Lung (tissue), 11 donors: ENCODE measurements at regions not wholly inside any gene's neighbourhood (a gene's known extent, or its start where the extent isn't known, plus 50 kb on each side); places are given as distances from the start of the nearest gene placed in this dataset.

Experiments
- ATAC-seq: fragments of 200-7000 bp; cut with Tn5 transposase; one replicate; pipeline ENCODE4 v1.9.1; 2020; ENCODE audit warnings: moderate number of reproducible peaks; ENCODE audit not compliant: insufficient read depth, low FRiP score
- DNase-seq, 3 donors: peaks; one replicate each; pipeline ENCODE4 v3.0.0-alpha.2; 2013 to 2017
- H3K27ac ChIP-seq, 2 donors: one replicate each; pipeline ENCODE4 v1.5.1; 2013; ENCODE audit warnings: mild to moderate bottlenecking in 2 of 2, moderate library complexity in 2 of 2, control low read depth in 1 of 2, inconsistent platforms in 1 of 2, low read depth in 1 of 2, low read length in 1 of 2
- H3K27me3 ChIP-seq, 3 donors: one replicate each; pipeline ENCODE4 v1.5.1; 2013; ENCODE audit warnings: low read length in 2 of 3; ENCODE audit not compliant: control insufficient read depth in 3 of 3, insufficient read depth in 3 of 3
- H3K36me3 ChIP-seq, 4 donors: one replicate each; pipeline ENCODE4 v1.5.1; 2013; ENCODE audit warnings: low read length in 4 of 4, mild to moderate bottlenecking in 1 of 4, moderate library complexity in 1 of 4; ENCODE audit not compliant: control insufficient read depth in 4 of 4, insufficient read depth in 4 of 4
- H3K4me1 ChIP-seq, 5 donors: one replicate each; pipeline ENCODE4 v1.5.1; 2013; ENCODE audit warnings: low read length in 5 of 5, mild to moderate bottlenecking in 2 of 5, moderate library complexity in 1 of 5; ENCODE audit not compliant: control insufficient read depth in 5 of 5, insufficient read depth in 5 of 5
- H3K4me3 ChIP-seq: one replicate; pipeline ENCODE4 v1.5.1; 2013; ENCODE audit warnings: mild to moderate bottlenecking, control low read depth, moderate library complexity
- H3K9ac ChIP-seq, 2 donors: one replicate each; pipeline ENCODE4 v1.5.1; 2013; ENCODE audit warnings: low read length in 2 of 2, control low read depth in 1 of 2; ENCODE audit not compliant: insufficient read depth in 1 of 2
- H3K9me3 ChIP-seq, 4 donors: one replicate each; pipeline ENCODE4 v1.5.1; 2013; ENCODE audit warnings: low read length in 3 of 4, mild to moderate bottlenecking in 1 of 4, moderate library complexity in 1 of 4; ENCODE audit not compliant: control insufficient read depth in 4 of 4, insufficient read depth in 3 of 4
- CTCF ChIP-seq: IDR thresholded peaks from 2 replicates; pipeline ENCODE4 v1.5.1; 2012; ENCODE audit warnings: mild to moderate bottlenecking; ENCODE audit errors: control extremely low read depth, extremely low read depth
- WGBS, 2 donors: extraction: QIAGEN DNeasy Blood & Tissue Kit; methylation state at CpG; one replicate each; pipeline ENCODE4 v1.1.7; 2013; 5-methylcytosine and 5-hydroxymethylcytosine counted together
- donor health status: control.
- donor health status: control.
- donor health status: Bipolar disorder and iron deficiency.
- donor health status: healthy.
- donor health status: DM: yes; HTN: yes; CAD: no.

GRCh38 chr3:20743553-20744321 is 557.7 kb upstream of the SGO1 start:
- peak in 2 of 3 donors; percentile 25 to 45 for DNase-seq
- H3K4me1 ChIP-seq, result peaks cover 0 to 9% (median 3%) of the 10 kb centered on the region in 5 donors
- H3K9ac ChIP-seq, result no peak overlapping the region
- no peaks in the 10 kb centered on the region for H3K36me3 ChIP-seq
- no peak for ATAC-seq
- H3K9me3 ChIP-seq, result no peaks in the 10 kb centered on the region
- 20 to 34% methylated on average over 1 of the region's 1 CpG for WGBS, 2 donors
- H3K27ac ChIP-seq, result no peak overlapping the region
- H3K4me3 ChIP-seq, result no peak overlapping the region
- H3K27me3 ChIP-seq, result no peaks in the 10 kb centered on the region
- no peak for TF ChIP-seq CTCF

DNA sequence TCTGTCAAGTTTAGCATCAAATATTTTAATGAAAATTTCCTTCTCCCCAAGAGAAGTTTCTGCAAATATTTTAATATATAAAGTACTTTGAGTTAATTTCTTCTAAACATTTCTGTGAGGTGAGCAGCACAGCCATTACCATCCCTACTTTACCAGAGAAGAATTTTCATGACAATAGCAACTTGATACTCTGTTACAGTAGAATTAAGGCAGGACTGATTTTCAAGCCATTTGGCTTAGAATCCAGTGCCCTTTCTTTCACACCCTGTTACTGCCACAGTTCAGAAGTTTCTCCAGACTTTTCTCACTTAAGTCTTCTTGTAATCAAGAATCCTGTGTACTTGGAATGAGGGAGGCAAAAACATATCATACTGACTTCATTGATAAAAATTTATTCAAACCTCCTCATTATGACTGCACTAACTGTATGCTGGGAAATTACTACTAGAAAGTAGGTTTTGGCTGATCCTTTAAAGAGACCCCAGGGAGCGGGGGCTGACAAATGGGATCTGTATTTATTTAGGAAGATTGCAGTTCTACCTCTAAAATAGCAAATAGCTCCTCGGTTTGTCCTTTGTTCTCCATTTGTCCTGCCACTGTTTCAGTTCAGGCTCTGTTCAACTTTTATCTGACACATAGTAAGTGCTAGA is 557.0 kb upstream of the SGO1 start:
- Histone ChIP-seq H3K36me3 (no peaks in the 10 kb centered on the region), H3K4me1 (peaks cover 0 to 9% (median 3%) of the 10 kb centered on the region in 5 donors), H3K4me3 (no peak overlapping the region), H3K27me3 (no peaks in the 10 kb centered on the region), H3K9me3 (no peaks in the 10 kb centered on the region), H3K9ac (no peak overlapping the region), H3K27ac (no peak overlapping the region)
- no peak for TF ChIP-seq CTCF
- DNase-seq, result peak in 2 of 3 donors; percentile 20 to 21
- WGBS, 2 donors, result 45 to 54% methylated on average over 2 of the region's 2 CpGs
- no peak for ATAC-seq

DNA sequence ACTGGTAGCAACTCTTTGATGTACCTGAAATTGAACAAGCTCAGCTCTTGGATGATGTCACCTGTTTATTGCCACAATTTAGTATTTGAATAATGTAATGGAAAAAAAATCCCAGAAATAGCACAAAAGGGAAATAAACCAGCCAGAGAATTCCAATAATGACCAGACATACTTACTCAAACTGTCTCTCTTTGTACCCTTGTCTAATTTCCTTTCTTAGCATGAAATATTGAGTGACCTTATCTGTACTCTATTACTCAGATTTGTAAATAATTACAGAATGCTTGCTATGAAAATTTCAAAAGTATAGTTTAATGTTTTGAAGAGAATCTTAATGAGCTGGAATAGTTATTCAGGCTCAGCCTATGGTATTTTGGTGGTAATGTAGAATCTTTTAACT is 555.4 kb upstream of the SGO1 start:
- Histone ChIP-seq H3K27ac (no peak overlapping the region), H3K4me3 (no peak overlapping the region), H3K36me3 (no peaks in the 10 kb centered on the region), H3K9me3 (no peaks in the 10 kb centered on the region), H3K27me3 (no peaks in the 10 kb centered on the region), H3K4me1 (peaks cover 0 to 13% (median 3%) of the 10 kb centered on the region in 5 donors), H3K9ac (no peak overlapping the region)
- TF ChIP-seq CTCF, result no peak
- DNase-seq, result no peak
- no peak for ATAC-seq
